GDM1 (cell line): ENCODE measurements at regions not wholly inside any gene's neighbourhood (a gene's known extent, or its start where the extent isn't known, plus 50 kb on each side); places are given as distances from the start of the nearest gene placed in this dataset.

Experiments
- DNase-seq: peaks from one replicate; lab custom pipeline; 2025; lab: John Stamatoyannopoulos, UW

GRCh38 chr2:59920961-59921360 lies 632.5 kb downstream of the BCL11A start:
- DNase-seq = no peak

- DNase-seq = no peak
Measured at GRCh38 chr2:59920307-59920706, 633.1 kb downstream of the BCL11A start.

- no peak for DNase-seq
Measured at GRCh38 chr2:59919579-59919978, 633.9 kb downstream of the BCL11A start.

- no peak for DNase-seq
Measured at GRCh38 chr2:59912042-59912441, 641.4 kb downstream of the BCL11A start.

GRCh38 chr2:59910166-59910565 lies 643.3 kb downstream of the BCL11A start:
- no peak for DNase-seq

- no peak for DNase-seq
Measured at GRCh38 chr2:59909147-59909546, 644.3 kb downstream of the BCL11A start.

GRCh38 chr2:59905731-59906130 lies 647.7 kb downstream of the BCL11A start:
- DNase-seq = no peak

GRCh38 chr2:59903994-59904544 lies 649.4 kb downstream of the BCL11A start:
- DNase-seq = no peak

- no peak for DNase-seq
Measured at GRCh38 chr2:59900728-59901452, 652.6 kb downstream of the BCL11A start.

GRCh38 chr2:59899692-59900091 lies 653.8 kb downstream of the BCL11A start:
- DNase-seq = no peak

- DNase-seq = no peak
Measured at GRCh38 chr2:59896499-59897245, 656.8 kb downstream of the BCL11A start.

- DNase-seq = no peak
Measured at GRCh38 chr2:59893612-59894011, 659.8 kb downstream of the BCL11A start.

- no peak for DNase-seq
Measured at GRCh38 chr2:59892398-59892797, 661.1 kb downstream of the BCL11A start.

GRCh38 chr2:59889305-59889704 lies 664.1 kb downstream of the BCL11A start:
- DNase-seq = no peak

GRCh38 chr2:59888706-59889105 lies 664.7 kb downstream of the BCL11A start:
- DNase-seq = no peak

GRCh38 chr2:59888015-59888414 lies 665.4 kb downstream of the BCL11A start:
- DNase-seq = peak; percentile 32

- no peak for DNase-seq
Measured at GRCh38 chr2:59887366-59887765, 666.1 kb downstream of the BCL11A start.

GRCh38 chr2:59886759-59887158 lies 666.7 kb downstream of the BCL11A start:
- DNase-seq = no peak

GRCh38 chr2:59885541-59885940 lies 667.9 kb downstream of the BCL11A start:
- no peak for DNase-seq

GRCh38 chr2:59884166-59884565 lies 669.3 kb downstream of the BCL11A start:
- no peak for DNase-seq

GRCh38 chr2:59882822-59883221 lies 670.6 kb downstream of the BCL11A start:
- DNase-seq = no peak

GRCh38 chr2:59882279-59882678 lies 671.2 kb downstream of the BCL11A start:
- no peak for DNase-seq

- no peak for DNase-seq
Measured at GRCh38 chr2:59881218-59881617, 672.2 kb downstream of the BCL11A start.
